Suprapubic skin (tissue), 4 donors: ENCODE measurements at regions not wholly inside any gene's neighbourhood (a gene's known extent, or its start where the extent isn't known, plus 50 kb on each side); places are given as distances from the start of the nearest gene placed in this dataset.

Experiments used
- DNase-seq, 2 donors: peaks; one replicate each; pipeline ENCODE4 v3.0.0-alpha.2; 2019; ENCODE audit warnings: low spot score in 2 of 2
- H3K27ac ChIP-seq: fragments of 200-600 bp; sonication (generic); one replicate; pipeline ENCODE4 v1.5.1; 2019
- H3K27me3 ChIP-seq: fragments of 200-600 bp; sonication (generic); one replicate; pipeline ENCODE4 v1.5.1; 2019
- H3K36me3 ChIP-seq: fragments of 200-600 bp; sonication (generic); one replicate; pipeline ENCODE4 v1.5.1; 2019
- H3K4me1 ChIP-seq: fragments of 200-600 bp; sonication (generic); one replicate; pipeline ENCODE4 v1.5.1; 2019
- H3K4me3 ChIP-seq: fragments of 200-600 bp; sonication (generic); one replicate; pipeline ENCODE4 v1.5.1; 2019; ENCODE audit warnings: mild to moderate bottlenecking
- H3K9me3 ChIP-seq: fragments of 200-600 bp; sonication (generic); one replicate; pipeline ENCODE4 v1.5.1; 2019
- EP300 ChIP-seq: sonication (generic); formaldehyde crosslinking; IDR thresholded peaks from one replicate; pipeline ENCODE4 v1.6.1; 2017; ENCODE audit warnings: antibody characterized with exemption
- POLR2A ChIP-seq, 2 donors: fragments of 450-650 bp; IDR thresholded peaks; one replicate each; pipeline ENCODE4 v1.6.1; 2017; ENCODE audit warnings: antibody characterized with exemption in 2 of 2, mild to moderate bottlenecking in 2 of 2, moderate library complexity in 2 of 2
- POLR2AphosphoS5 ChIP-seq, 3 donors: sonication (generic); formaldehyde crosslinking; IDR thresholded peaks; one replicate each; pipeline ENCODE4 v1.6.1; 2017; ENCODE audit warnings: antibody characterized with exemption in 3 of 3
- WGBS: methylation state at CpG from one replicate; pipeline ENCODE4 v1.1.5; 2018; 5-methylcytosine and 5-hydroxymethylcytosine counted together
- TF ChIP-seq, protein P1 (sequence below), 2 donors: fragments of 200-600 bp in 1 of 2; fragments of 450-650 bp in 1 of 2; sonication (generic) in 1 of 2; IDR thresholded peaks; one replicate each; pipeline ENCODE4 v1.5.1; 2016 to 2019; ENCODE audit warnings: antibody characterized with exemption in 2 of 2, mild to moderate bottlenecking in 1 of 2, moderate library complexity in 1 of 2

DNA sequence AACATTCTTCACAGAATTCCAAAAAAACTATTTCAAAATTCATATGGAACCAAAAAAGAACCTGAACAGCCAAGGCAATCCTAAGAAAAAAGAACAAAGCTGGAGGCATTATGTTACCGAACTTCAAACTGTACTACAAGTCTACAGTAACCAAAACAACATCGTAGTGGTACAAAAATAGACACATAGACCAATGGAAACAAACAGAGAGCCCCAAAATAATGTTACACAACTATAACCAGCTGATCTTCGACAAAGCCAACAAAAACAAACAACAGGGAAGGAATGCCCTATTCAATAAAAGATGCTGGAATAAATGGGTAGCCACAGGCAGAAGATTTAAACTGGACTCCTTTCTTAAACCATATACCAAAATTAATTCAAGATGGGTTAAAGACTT, 1189.6 kb downstream of the PCDH18 start:
- no peaks in the 10 kb centered on the region for H3K27me3 ChIP-seq
- no peak overlapping the region for H3K4me3 ChIP-seq
- no peaks in the 10 kb centered on the region for H3K4me1 ChIP-seq
- H3K36me3 ChIP-seq = no peaks in the 10 kb centered on the region
- 69% methylated on average over 3 of the region's 3 CpGs for WGBS
- no peak for TF ChIP-seq POLR2A (IDR thresholded peaks at IDR 0.05)
- no peak for TF ChIP-seq EP300
- no peak for TF ChIP-seq POLR2AphosphoS5 (IDR thresholded peaks at IDR 0.05)
- TF ChIP-seq, protein P1, sequence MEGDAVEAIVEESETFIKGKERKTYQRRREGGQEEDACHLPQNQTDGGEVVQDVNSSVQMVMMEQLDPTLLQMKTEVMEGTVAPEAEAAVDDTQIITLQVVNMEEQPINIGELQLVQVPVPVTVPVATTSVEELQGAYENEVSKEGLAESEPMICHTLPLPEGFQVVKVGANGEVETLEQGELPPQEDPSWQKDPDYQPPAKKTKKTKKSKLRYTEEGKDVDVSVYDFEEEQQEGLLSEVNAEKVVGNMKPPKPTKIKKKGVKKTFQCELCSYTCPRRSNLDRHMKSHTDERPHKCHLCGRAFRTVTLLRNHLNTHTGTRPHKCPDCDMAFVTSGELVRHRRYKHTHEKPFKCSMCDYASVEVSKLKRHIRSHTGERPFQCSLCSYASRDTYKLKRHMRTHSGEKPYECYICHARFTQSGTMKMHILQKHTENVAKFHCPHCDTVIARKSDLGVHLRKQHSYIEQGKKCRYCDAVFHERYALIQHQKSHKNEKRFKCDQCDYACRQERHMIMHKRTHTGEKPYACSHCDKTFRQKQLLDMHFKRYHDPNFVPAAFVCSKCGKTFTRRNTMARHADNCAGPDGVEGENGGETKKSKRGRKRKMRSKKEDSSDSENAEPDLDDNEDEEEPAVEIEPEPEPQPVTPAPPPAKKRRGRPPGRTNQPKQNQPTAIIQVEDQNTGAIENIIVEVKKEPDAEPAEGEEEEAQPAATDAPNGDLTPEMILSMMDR (IDR thresholded peaks at IDR 0.05) = no peak
- no peak overlapping the region for H3K27ac ChIP-seq
- DNase-seq = no peak
- H3K9me3 ChIP-seq = peaks cover 1% of the 10 kb centered on the region

DNA sequence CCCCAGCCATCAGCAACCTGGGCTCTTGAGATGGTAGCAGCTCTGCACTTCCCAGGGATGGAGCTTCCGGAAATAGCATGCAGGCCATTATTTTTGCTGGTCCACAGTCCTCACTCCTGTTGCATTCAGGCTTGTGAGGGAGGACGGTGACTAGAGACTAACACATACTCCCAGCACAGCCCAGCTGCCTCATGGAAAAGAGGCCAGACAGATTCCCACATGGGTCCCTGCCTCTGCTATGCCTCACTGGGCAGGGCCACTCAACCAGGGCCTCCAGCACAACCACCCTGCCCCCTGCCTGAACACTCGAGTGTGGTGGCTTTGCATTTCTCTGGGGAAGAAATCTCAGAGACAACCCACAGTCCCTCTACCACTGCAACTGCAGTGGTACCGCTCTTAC, 1195.1 kb downstream of the PCDH18 start:
- no peak for TF ChIP-seq POLR2A (IDR thresholded peaks at IDR 0.05)
- TF ChIP-seq POLR2AphosphoS5 (IDR thresholded peaks at IDR 0.05) = no peak
- TF ChIP-seq EP300 = no peak
- TF ChIP-seq, protein P1 (IDR thresholded peaks at IDR 0.05) = no peak
- H3K9me3 ChIP-seq = peaks cover 5% of the 10 kb centered on the region
- no peak for DNase-seq
- H3K4me3 ChIP-seq = no peak overlapping the region
- H3K27ac ChIP-seq = no peak overlapping the region
- H3K36me3 ChIP-seq = no peaks in the 10 kb centered on the region
- 93% methylated on average over 3 of the region's 4 CpGs for WGBS
- no peaks in the 10 kb centered on the region for H3K4me1 ChIP-seq
- H3K27me3 ChIP-seq = no peaks in the 10 kb centered on the region

DNA sequence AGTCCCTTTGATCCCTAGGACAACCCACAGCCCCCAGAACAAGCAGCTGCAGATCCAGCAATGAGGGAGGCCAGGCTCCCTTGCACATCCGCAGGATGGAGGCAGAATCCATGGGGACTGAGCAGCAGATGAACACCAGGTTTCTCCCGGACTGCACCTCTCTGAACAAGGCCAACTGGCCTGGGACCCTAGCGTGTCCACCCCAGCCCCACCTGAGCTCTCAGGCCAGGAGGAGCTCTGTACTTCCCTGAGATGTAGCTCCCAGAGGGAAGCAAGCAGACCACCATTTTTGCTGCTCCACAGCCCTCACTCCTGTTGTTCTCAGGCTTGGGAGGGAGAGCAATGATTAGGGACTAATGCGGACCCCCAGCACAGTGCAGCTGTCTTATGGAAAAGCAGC, 1195.8 kb downstream of the PCDH18 start:
- H3K4me3 ChIP-seq = no peak overlapping the region
- no peaks in the 10 kb centered on the region for H3K27me3 ChIP-seq
- TF ChIP-seq, protein P1 (IDR thresholded peaks at IDR 0.05) = no peak
- no peak for TF ChIP-seq POLR2AphosphoS5 (IDR thresholded peaks at IDR 0.05)
- TF ChIP-seq POLR2A (IDR thresholded peaks at IDR 0.05) = no peak
- TF ChIP-seq EP300 = no peak
- DNase-seq = no peak
- H3K4me1 ChIP-seq = no peaks in the 10 kb centered on the region
- H3K9me3 ChIP-seq = peaks cover 5% of the 10 kb centered on the region
- H3K27ac ChIP-seq = no peak overlapping the region
- WGBS = no CpG with 5 or more reads among the region's 4 CpGs
- no peaks in the 10 kb centered on the region for H3K36me3 ChIP-seq

DNA sequence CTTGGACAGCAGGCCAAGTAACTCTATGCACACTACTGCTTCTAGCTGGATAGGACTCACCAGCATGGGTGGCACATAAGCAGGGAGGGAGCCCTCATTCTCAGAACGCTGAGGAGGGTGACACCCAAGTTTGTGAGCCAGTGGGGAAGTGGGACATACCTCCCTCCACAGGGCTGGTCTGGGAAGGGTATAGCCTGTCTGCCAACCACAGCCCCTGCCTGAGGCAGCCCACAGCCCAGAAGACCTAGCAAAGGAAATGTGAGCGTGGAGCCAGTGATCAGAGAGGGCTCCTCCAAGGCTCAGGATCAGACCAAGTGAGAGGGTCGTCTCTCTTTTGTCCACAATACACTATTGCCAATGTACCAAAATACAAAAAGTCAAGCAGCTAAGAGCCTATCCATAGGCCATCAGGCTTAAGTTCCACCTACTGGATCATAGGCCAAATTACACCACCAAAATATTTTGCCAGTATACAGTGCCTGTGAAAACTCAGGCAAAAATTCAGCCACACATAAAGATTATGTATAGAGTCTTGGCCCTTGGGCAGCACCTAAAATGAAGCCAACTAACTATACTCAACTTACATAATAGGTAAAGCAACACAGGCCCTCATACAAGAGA, 1203.1 kb downstream of the PCDH18 start:
- H3K9me3 ChIP-seq = no peaks in the 10 kb centered on the region
- no peak for TF ChIP-seq POLR2A (IDR thresholded peaks at IDR 0.05)
- no peak for TF ChIP-seq POLR2AphosphoS5 (IDR thresholded peaks at IDR 0.05)
- TF ChIP-seq, protein P1 (IDR thresholded peaks at IDR 0.05) = no peak
- TF ChIP-seq EP300 = no peak
- no peak for DNase-seq
- no peaks in the 10 kb centered on the region for H3K36me3 ChIP-seq
- no peak overlapping the region for H3K27ac ChIP-seq
- no peak overlapping the region for H3K4me3 ChIP-seq
- H3K27me3 ChIP-seq = no peaks in the 10 kb centered on the region
- no peaks in the 10 kb centered on the region for H3K4me1 ChIP-seq
- 76% methylated on average over 3 of the region's 3 CpGs for WGBS

DNA sequence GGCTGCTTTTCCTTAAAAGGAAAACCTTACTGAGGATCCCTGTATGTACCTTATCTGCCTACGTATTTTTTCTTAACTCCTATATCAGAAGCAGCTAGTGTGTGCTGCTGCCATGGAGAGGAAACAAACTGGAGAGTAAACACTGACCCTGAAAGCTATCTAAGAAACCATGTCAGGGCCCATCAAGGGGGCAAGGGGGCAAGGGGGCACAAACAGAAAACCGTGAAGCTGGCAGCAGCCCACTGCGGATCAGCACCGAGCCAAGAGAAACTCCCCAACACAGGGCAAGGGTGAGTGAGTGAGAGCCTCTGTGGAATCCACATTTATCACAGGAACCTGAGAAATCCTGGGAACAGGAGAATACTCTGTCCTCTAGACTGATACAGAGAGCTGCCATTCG, 1204.2 kb downstream of the PCDH18 start:
- H3K27me3 ChIP-seq = no peaks in the 10 kb centered on the region
- 77% methylated on average over 5 of the region's 5 CpGs for WGBS
- no peak for TF ChIP-seq POLR2A (IDR thresholded peaks at IDR 0.05)
- TF ChIP-seq, protein P1 (IDR thresholded peaks at IDR 0.05) = no peak
- no peak for TF ChIP-seq EP300
- TF ChIP-seq POLR2AphosphoS5 (IDR thresholded peaks at IDR 0.05) = no peak
- H3K4me1 ChIP-seq = no peaks in the 10 kb centered on the region
- H3K27ac ChIP-seq = no peak overlapping the region
- no peaks in the 10 kb centered on the region for H3K9me3 ChIP-seq
- DNase-seq = no peak
- no peaks in the 10 kb centered on the region for H3K36me3 ChIP-seq
- H3K4me3 ChIP-seq = no peak overlapping the region
